ENCODE measurements at regions not wholly inside any gene's neighbourhood (a gene's known extent, or its start where the extent isn't known, plus 50 kb on each side); places are given as distances from the start of the nearest gene placed in this dataset.
A peak's percentile ranks its signal among the peaks of the same experiment; 100 is the strongest.

DNA sequence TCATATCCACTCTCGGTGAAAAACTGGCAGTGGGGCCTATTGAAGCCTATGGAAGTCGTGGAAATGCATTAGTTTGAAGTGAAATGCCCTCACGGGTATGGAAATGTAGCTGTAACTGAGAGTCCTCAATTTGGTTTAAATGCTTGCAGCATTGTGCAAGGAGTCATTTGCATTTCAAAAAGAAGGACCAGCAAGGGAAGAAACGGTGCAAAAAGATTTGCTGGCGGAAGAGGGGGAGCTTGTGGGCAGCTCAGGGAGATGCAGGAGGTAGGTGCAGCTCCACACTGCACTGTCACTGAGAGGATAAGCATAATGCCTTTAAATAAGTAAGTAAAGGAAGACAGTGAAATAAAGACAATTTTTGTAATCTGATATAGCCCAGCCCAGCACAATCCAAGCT, 400.4 kb upstream of the DIPK2B start:
- TF ChIP-seq, protein P1, sequence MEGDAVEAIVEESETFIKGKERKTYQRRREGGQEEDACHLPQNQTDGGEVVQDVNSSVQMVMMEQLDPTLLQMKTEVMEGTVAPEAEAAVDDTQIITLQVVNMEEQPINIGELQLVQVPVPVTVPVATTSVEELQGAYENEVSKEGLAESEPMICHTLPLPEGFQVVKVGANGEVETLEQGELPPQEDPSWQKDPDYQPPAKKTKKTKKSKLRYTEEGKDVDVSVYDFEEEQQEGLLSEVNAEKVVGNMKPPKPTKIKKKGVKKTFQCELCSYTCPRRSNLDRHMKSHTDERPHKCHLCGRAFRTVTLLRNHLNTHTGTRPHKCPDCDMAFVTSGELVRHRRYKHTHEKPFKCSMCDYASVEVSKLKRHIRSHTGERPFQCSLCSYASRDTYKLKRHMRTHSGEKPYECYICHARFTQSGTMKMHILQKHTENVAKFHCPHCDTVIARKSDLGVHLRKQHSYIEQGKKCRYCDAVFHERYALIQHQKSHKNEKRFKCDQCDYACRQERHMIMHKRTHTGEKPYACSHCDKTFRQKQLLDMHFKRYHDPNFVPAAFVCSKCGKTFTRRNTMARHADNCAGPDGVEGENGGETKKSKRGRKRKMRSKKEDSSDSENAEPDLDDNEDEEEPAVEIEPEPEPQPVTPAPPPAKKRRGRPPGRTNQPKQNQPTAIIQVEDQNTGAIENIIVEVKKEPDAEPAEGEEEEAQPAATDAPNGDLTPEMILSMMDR (IDR thresholded peaks at IDR 0.05) = no peak
- TF ChIP-seq EP300 (IDR thresholded peaks at IDR 0.05) = no peak
- no peak for TF ChIP-seq POLR2AphosphoS5 (IDR thresholded peaks at IDR 0.05)
- no peak for TF ChIP-seq POLR2A (IDR thresholded peaks at IDR 0.05)
- DNase-seq (no peak), ATAC-seq (ENCODE audit: low FRiP score in 2 of 2) (no peak)
- 57 to 90% methylated on average over 5 of the region's 5 CpGs for WGBS, 2 donors
- no peaks in the 10 kb centered on the region for H3K36me3 ChIP-seq
- H3K4me3 ChIP-seq = no peak overlapping the region
- no peak overlapping the region for H3K27ac ChIP-seq
- no peaks in the 10 kb centered on the region for H3K4me1 ChIP-seq
- H3K27me3 ChIP-seq = no peaks in the 10 kb centered on the region
- peaks cover 0 to 2% (median 0%) of the 10 kb centered on the region in 4 donors for H3K9me3 ChIP-seq

DNA sequence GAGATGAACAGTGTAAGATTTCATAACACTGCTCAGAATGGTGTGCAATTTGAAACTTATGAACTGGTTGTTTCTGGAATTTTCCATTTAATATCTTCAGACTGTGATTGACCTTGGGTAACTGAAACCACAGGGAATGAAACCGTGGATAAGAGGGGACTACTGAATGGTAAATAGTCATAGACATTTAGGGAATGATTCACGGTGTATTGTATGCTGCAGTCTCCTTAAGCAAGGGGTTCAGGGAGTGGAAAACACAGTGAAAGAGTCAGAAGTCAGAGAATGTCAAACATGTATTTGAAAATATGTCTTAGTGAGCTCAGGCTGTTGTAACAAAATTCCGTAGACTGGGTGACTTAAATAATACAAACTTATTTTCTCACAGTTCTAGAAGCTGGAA, 398.2 kb upstream of the DIPK2B start:
- 79 to 84% methylated on average over 3 of the region's 3 CpGs for WGBS, 2 donors
- TF ChIP-seq, protein P1 (IDR thresholded peaks at IDR 0.05) = no peak
- no peak for TF ChIP-seq EP300 (IDR thresholded peaks at IDR 0.05)
- no peak overlapping the region for H3K4me3 ChIP-seq
- ATAC-seq (ENCODE audit: low FRiP score in 2 of 2) = no peak
- no peaks in the 10 kb centered on the region for H3K36me3 ChIP-seq
- no peak for DNase-seq
- H3K4me1 ChIP-seq = no peaks in the 10 kb centered on the region
- no peak overlapping the region for H3K27ac ChIP-seq
- H3K9me3 ChIP-seq = no peaks in the 10 kb centered on the region
- H3K27me3 ChIP-seq = no peaks in the 10 kb centered on the region

DNA sequence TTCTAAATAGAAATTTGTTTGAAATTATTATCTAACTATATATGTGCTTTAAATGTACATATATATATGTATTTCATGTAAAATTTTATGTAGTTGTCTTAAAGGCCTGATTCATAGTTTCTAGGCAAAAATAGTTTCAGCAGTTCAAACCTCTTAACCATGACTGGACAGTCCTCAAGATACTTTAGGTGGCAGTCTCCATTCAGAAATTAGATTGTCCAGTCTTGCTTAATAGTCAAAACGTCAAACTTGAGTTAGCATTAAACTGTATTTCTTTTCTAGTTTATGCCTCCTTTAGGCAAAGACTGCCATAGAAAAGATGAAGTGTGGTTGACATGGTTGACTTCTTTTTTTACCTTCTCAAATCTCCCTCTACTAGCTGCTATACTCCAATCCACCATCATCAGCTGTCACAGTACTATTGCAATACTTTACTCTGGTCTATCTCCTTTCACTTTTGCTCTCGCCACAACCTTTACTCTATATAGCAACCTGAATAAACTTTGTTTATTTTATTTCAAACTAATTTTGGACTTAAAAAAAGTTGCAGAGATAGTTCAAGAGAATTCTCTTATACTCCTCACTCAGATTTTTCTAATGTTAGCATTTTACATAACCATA, 395.6 kb upstream of the DIPK2B start:
- Histone ChIP-seq H3K4me1 (no peaks in the 10 kb centered on the region), H3K4me3 (no peak overlapping the region), H3K27ac (no peak overlapping the region), H3K36me3 (no peaks in the 10 kb centered on the region), H3K27me3 (no peaks in the 10 kb centered on the region), H3K9me3 (no peaks in the 10 kb centered on the region)
- ATAC-seq (ENCODE audit: low FRiP score in 2 of 2) = no peak
- 43 to 54% methylated on average over 2 of the region's 2 CpGs for WGBS, 2 donors
- DNase-seq = no peak
- TF ChIP-seq POLR2A (IDR thresholded peaks at IDR 0.05) = no peak
- TF ChIP-seq EP300 (IDR thresholded peaks at IDR 0.05) = no peak
- TF ChIP-seq, protein P1 (IDR thresholded peaks at IDR 0.05) = no peak
- no peak for TF ChIP-seq POLR2AphosphoS5 (IDR thresholded peaks at IDR 0.05)

DNA sequence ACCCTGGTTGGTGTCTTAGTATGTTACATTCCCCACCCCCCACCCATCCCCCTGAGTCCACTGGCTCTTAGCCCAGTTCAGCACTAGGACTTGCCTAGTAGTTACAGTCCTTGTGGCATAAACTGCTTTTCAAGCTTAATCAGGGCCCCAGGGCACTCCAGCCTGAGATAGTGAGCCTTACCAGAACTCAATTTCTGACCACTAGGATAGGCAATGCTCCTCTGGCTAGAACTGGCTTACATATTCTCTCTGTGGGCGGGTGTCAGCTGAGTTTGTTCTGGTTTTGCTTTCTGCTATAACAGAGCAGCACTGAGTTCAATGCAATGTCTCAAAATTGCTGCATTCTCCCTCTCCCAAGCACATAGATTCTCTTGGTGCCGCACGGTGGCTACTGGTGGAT, 391.4 kb upstream of the DIPK2B start:
- no peak overlapping the region for H3K4me3 ChIP-seq
- no peaks in the 10 kb centered on the region for H3K36me3 ChIP-seq
- H3K27me3 ChIP-seq = no peaks in the 10 kb centered on the region
- WGBS, 2 donors = 79 to 94% methylated on average over 2 to 3 of the region's 3 CpGs
- ATAC-seq (ENCODE audit: low FRiP score in 2 of 2) = no peak
- DNase-seq = no peak
- H3K9me3 ChIP-seq = peaks cover 0 to 15% (median 0%) of the 10 kb centered on the region in 4 donors
- no peak overlapping the region for H3K27ac ChIP-seq
- no peaks in the 10 kb centered on the region for H3K4me1 ChIP-seq
- TF ChIP-seq POLR2AphosphoS5 (IDR thresholded peaks at IDR 0.05) (no peak), EP300 (IDR thresholded peaks at IDR 0.05) (no peak), POLR2A (IDR thresholded peaks at IDR 0.05) (no peak)
- TF ChIP-seq, protein P1 (IDR thresholded peaks at IDR 0.05) = no peak

DNA sequence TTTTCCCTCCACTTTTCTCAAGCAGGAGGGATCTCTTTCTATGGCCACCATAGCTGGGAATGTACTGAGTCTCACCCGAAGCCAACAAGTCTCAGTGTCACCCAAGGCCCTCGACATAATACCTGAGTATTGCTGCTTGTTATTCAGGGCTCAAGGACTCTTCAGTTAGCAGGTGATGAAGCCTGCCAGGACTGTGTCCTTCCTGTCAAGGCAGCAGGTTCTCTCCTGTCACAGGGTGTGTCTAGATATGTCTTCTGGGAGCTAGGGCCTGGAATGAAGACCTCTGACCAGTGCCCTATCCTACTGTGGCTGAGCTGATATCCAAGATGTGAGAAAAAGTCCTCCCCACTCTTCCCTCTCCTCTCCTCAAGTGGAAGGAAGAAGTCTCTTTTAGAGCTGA, 391.0 kb upstream of the DIPK2B start:
- Histone ChIP-seq H3K27ac (no peak overlapping the region), H3K36me3 (no peaks in the 10 kb centered on the region), H3K9me3 (peaks cover 0 to 15% (median 0%) of the 10 kb centered on the region in 4 donors), H3K4me1 (no peaks in the 10 kb centered on the region), H3K4me3 (no peak overlapping the region), H3K27me3 (no peaks in the 10 kb centered on the region)
- TF ChIP-seq EP300 (IDR thresholded peaks at IDR 0.05) (no peak), POLR2A (IDR thresholded peaks at IDR 0.05) (no peak), POLR2AphosphoS5 (IDR thresholded peaks at IDR 0.05) (no peak)
- TF ChIP-seq, protein P1 (IDR thresholded peaks at IDR 0.05) = no peak
- peak in 1 of 2 donors; percentile 57 for ATAC-seq (ENCODE audit: low FRiP score in 2 of 2)
- DNase-seq = peak in 1 of 2 donors; percentile 53
- 52 to 83% methylated on average over 1 to 2 of the region's 2 CpGs for WGBS, 2 donors
